ENCODE measurements at regions not wholly inside any gene's neighbourhood (a gene's known extent, or its start where the extent isn't known, plus 50 kb on each side); places are given as distances from the start of the nearest gene placed in this dataset.

DNA sequence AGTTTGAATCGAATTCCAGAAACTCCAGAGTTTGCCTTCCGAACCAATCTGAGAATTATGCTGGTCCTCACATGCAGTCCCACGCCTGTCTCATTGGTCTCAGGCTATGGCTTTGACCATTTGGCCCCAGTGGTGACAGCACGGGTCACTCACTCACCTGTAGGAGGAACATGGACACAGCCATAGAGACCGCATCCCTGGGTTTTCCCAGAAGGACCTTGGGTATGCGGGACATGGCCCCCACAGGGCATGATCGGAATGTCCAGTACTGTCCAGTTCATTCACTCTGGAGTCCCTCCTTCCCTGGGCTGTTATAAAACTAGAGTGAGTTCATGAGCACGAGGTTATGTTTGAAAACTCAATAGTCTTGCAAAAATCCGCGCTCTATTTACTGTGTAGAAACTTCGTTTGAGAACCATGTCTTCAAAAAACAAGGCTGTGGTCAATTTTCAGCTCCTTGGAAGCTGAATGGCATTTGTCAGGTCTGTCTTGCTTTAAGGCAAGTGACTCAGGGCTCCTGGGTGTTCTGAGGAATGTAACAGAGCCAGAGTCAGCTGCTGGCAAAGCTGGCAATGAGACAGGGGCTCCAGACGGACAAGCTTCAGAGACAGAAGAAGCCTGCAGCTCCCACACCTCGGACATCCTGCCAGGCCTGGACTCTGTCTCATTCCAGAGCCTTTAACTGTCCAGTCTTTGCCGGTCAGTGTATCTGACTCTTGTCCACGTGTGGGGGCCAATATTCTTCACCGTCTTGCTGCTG is 86.7 kb upstream of the TMEM18 start:
- no peaks in the 10 kb centered on the region for H3K79me2 ChIP-seq (ENCODE audit: control insufficient read depth, insufficient read depth, low read length)
- H3K4me1 Mint-ChIP-seq: no peaks in the 10 kb centered on the region
- H3K4me3 Mint-ChIP-seq: no peak overlapping the region
- POLR2A ChIA-PET: no interaction called here
- H3K27me3 Mint-ChIP-seq: peaks cover 15% of the 10 kb centered on the region
- no peak overlapping the region for H3K9ac ChIP-seq (ENCODE audit: low read length)
- no peak overlapping the region for H2AFZ ChIP-seq (ENCODE audit: insufficient read depth, low read depth, low read length, poor library complexity, severe bottlenecking)
- DNase-seq: no peak
- ATAC-seq (ENCODE audit: low read depth): no peak
- H3K4me2 ChIP-seq (replicated peaks; ENCODE audit: low read depth, low read length, poor library complexity, severe bottlenecking): no peak overlapping the region
- no peak overlapping the region for H3K27ac Mint-ChIP-seq
- TF ChIP-seq, protein P1, sequence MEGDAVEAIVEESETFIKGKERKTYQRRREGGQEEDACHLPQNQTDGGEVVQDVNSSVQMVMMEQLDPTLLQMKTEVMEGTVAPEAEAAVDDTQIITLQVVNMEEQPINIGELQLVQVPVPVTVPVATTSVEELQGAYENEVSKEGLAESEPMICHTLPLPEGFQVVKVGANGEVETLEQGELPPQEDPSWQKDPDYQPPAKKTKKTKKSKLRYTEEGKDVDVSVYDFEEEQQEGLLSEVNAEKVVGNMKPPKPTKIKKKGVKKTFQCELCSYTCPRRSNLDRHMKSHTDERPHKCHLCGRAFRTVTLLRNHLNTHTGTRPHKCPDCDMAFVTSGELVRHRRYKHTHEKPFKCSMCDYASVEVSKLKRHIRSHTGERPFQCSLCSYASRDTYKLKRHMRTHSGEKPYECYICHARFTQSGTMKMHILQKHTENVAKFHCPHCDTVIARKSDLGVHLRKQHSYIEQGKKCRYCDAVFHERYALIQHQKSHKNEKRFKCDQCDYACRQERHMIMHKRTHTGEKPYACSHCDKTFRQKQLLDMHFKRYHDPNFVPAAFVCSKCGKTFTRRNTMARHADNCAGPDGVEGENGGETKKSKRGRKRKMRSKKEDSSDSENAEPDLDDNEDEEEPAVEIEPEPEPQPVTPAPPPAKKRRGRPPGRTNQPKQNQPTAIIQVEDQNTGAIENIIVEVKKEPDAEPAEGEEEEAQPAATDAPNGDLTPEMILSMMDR (IDR thresholded peaks at IDR 0.05): no peak
- no peak for TF ChIP-seq EZH2 (IDR thresholded peaks at IDR 0.05; ENCODE audit: borderline replicate concordance, insufficient read depth, low read depth, low read length, poor library complexity, severe bottlenecking)
- intact Hi-C loops (cut with micrococcal nuclease): no loop called here
- 80% methylated on average over 16 of the region's 16 CpGs for WGBS (ENCODE audit: insufficient coverage)
- no peaks in the 10 kb centered on the region for H3K4me1 ChIP-seq (ENCODE audit: control insufficient read depth in 2 of 2, insufficient read depth in 2 of 2, low read length in 2 of 2)
- no peaks in the 10 kb centered on the region for H3K9me3 ChIP-seq (ENCODE audit: control extremely low read depth in 1 of 3, control insufficient read depth in 2 of 3, insufficient read depth in 1 of 3, low read length in 2 of 3)
- no peaks in the 10 kb centered on the region for H3K36me3 ChIP-seq (replicated peaks in 1 of 2; ENCODE audit: control extremely low read depth in 1 of 2, control insufficient read depth in 1 of 2, extremely low read depth in 1 of 2, insufficient read depth in 2 of 2, low read length in 1 of 2)
- CTCF ChIA-PET: no interaction called here
- H3K9me3 Mint-ChIP-seq (ENCODE audit: insufficient read depth): peaks cover 2% of the 10 kb centered on the region
- H3K27me3 ChIP-seq (replicated peaks in 1 of 4; ENCODE audit: control extremely low read depth in 1 of 4, control insufficient read depth in 3 of 4, insufficient read depth in 4 of 4, low read length in 3 of 4): no peaks in the 10 kb centered on the region
- no peak overlapping the region for H3K4me3 ChIP-seq (ENCODE audit: control extremely low read depth in 1 of 5, extremely low read depth in 1 of 5, insufficient read depth in 1 of 5, low read depth in 2 of 5, low read length in 4 of 5)
- H3K27ac ChIP-seq (ENCODE audit: low read length in 2 of 2): no peak overlapping the region
- no peaks in the 10 kb centered on the region for H4K20me1 ChIP-seq (ENCODE audit: control insufficient read depth, insufficient read depth, low read length, poor library complexity, severe bottlenecking)

DNA sequence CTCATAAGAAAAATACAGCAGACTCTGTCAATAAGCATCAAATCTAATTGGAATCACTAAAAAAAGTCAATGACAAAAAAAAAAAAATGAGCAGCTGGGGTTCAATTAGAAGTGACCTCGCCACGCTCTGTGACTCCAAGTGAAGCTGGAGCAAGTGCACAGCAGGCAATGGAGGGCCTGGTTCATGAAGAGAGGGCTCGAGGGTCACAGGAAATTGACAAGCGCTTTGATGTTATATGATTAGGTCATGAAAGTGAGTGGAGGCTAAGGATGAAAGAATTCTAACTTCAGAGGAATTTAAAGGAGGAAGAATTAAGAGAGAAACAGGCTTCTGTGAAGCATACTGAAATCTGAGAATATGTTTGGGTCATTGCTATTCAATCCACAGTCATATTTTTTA is 85.4 kb upstream of the TMEM18 start:
- no peak overlapping the region for H3K9ac ChIP-seq (ENCODE audit: low read length)
- Mint-ChIP-seq H3K4me3 (no peak overlapping the region), H3K4me1 (no peaks in the 10 kb centered on the region), H3K27ac (no peak overlapping the region), H3K27me3 (peaks cover 17% of the 10 kb centered on the region), H3K9me3 (ENCODE audit: insufficient read depth) (no peaks in the 10 kb centered on the region)
- no peak for ATAC-seq (ENCODE audit: low read depth)
- intact Hi-C loops (cut with micrococcal nuclease): no loop called here
- no peaks in the 10 kb centered on the region for H3K4me1 ChIP-seq (ENCODE audit: control insufficient read depth in 2 of 2, insufficient read depth in 2 of 2, low read length in 2 of 2)
- no peaks in the 10 kb centered on the region for H3K36me3 ChIP-seq (replicated peaks in 1 of 2; ENCODE audit: control extremely low read depth in 1 of 2, control insufficient read depth in 1 of 2, extremely low read depth in 1 of 2, insufficient read depth in 2 of 2, low read length in 1 of 2)
- no peak for DNase-seq
- H3K4me2 ChIP-seq (replicated peaks; ENCODE audit: low read depth, low read length, poor library complexity, severe bottlenecking): no peak overlapping the region
- H3K9me3 ChIP-seq (ENCODE audit: control extremely low read depth in 1 of 3, control insufficient read depth in 2 of 3, insufficient read depth in 1 of 3, low read length in 2 of 3): no peaks in the 10 kb centered on the region
- H2AFZ ChIP-seq (ENCODE audit: insufficient read depth, low read depth, low read length, poor library complexity, severe bottlenecking): no peak overlapping the region
- no peaks in the 10 kb centered on the region for H3K27me3 ChIP-seq (replicated peaks in 1 of 4; ENCODE audit: control extremely low read depth in 1 of 4, control insufficient read depth in 3 of 4, insufficient read depth in 4 of 4, low read length in 3 of 4)
- H4K20me1 ChIP-seq (ENCODE audit: control insufficient read depth, insufficient read depth, low read length, poor library complexity, severe bottlenecking): no peaks in the 10 kb centered on the region
- ChIA-PET POLR2A (no interaction called here), CTCF (interaction anchor here (0.8 kb wide), 1 partner anchor 11 kb away, joined by 4 read pairs; no protein-coding TSS in a partner anchor)
- no peaks in the 10 kb centered on the region for H3K79me2 ChIP-seq (ENCODE audit: control insufficient read depth, insufficient read depth, low read length)
- H3K27ac ChIP-seq (ENCODE audit: low read length in 2 of 2): no peak overlapping the region
- WGBS (ENCODE audit: insufficient coverage): 74% methylated on average over 4 of the region's 4 CpGs
- H3K4me3 ChIP-seq (ENCODE audit: control extremely low read depth in 1 of 5, extremely low read depth in 1 of 5, insufficient read depth in 1 of 5, low read depth in 2 of 5, low read length in 4 of 5): no peak overlapping the region
- TF ChIP-seq EZH2 (IDR thresholded peaks at IDR 0.05; ENCODE audit: borderline replicate concordance, insufficient read depth, low read depth, low read length, poor library complexity, severe bottlenecking): no peak
- TF ChIP-seq, protein P1 (IDR thresholded peaks at IDR 0.05): no peak
